ENCODE measurements at regions not wholly inside any gene's neighbourhood (a gene's known extent, or its start where the extent isn't known, plus 50 kb on each side); places are given as distances from the start of the nearest gene placed in this dataset.

GRCh38 chr7:18378989-18379605, 116.5 kb upstream of the HDAC9 start:
- Histone ChIP-seq H3K4me3 (no peak overlapping the region), H3K4me1 (ENCODE audit: low read depth) (no peaks in the 10 kb centered on the region), H3K9me3 (no peaks in the 10 kb centered on the region), H3K36me3 (ENCODE audit: low read depth) (no peaks in the 10 kb centered on the region)
- no peak for ATAC-seq
- intact Hi-C loops (cut with DNase I, micrococcal nuclease) = no loop called here
- no peak for DNase-seq
- no peak for TF ChIP-seq CTCF (IDR thresholded peaks at IDR 0.05)

- intact Hi-C loops (cut with DNase I, micrococcal nuclease) = no loop called here
- TF ChIP-seq CTCF (IDR thresholded peaks at IDR 0.05) = no peak
- H3K9me3 ChIP-seq = no peaks in the 10 kb centered on the region
- ATAC-seq = no peak
- no peak for DNase-seq
- no peaks in the 10 kb centered on the region for H3K36me3 ChIP-seq (ENCODE audit: low read depth)
- no peaks in the 10 kb centered on the region for H3K4me1 ChIP-seq (ENCODE audit: low read depth)
- H3K4me3 ChIP-seq = no peak overlapping the region
These were observed 110.9 kb upstream of the HDAC9 start for GRCh38 chr7:18384491-18385143.

GRCh38 chr7:18386607-18387006, 108.9 kb upstream of the HDAC9 start:
- TF ChIP-seq CTCF (IDR thresholded peaks at IDR 0.05) = no peak
- no peak for DNase-seq
- Histone ChIP-seq H3K36me3 (ENCODE audit: low read depth) (no peaks in the 10 kb centered on the region), H3K4me1 (ENCODE audit: low read depth) (no peaks in the 10 kb centered on the region), H3K4me3 (no peak overlapping the region), H3K9me3 (no peaks in the 10 kb centered on the region)
- intact Hi-C loops (cut with DNase I, micrococcal nuclease) = no loop called here
- no peak for ATAC-seq

- Histone ChIP-seq H3K9me3 (no peaks in the 10 kb centered on the region), H3K36me3 (ENCODE audit: low read depth) (no peaks in the 10 kb centered on the region), H3K4me3 (no peak overlapping the region), H3K4me1 (ENCODE audit: low read depth) (no peaks in the 10 kb centered on the region)
- no peak for DNase-seq
- no peak for ATAC-seq
- TF ChIP-seq CTCF (IDR thresholded peaks at IDR 0.05) = no peak
- intact Hi-C loops (cut with DNase I, micrococcal nuclease) = no loop called here
These were observed 108.3 kb upstream of the HDAC9 start for GRCh38 chr7:18387191-18387735.

- ATAC-seq = no peak
- TF ChIP-seq CTCF (IDR thresholded peaks at IDR 0.05) = no peak
- intact Hi-C loops (cut with DNase I, micrococcal nuclease) = no loop called here
These were observed 105.0 kb upstream of the HDAC9 start for GRCh38 chr7:18390535-18390907.

More at GRCh38 chr7:18390535-18390907, 105.0 kb upstream of the HDAC9 start:
- H3K9me3 ChIP-seq = no peaks in the 10 kb centered on the region
- H3K4me3 ChIP-seq = no peak overlapping the region
- no peak for DNase-seq
- no peaks in the 10 kb centered on the region for H3K36me3 ChIP-seq (ENCODE audit: low read depth)
- no peaks in the 10 kb centered on the region for H3K4me1 ChIP-seq (ENCODE audit: low read depth)

Data from mucosa of descending colon (tissue), 3 donors.